GM20000 (cell line): ENCODE measurements at regions not wholly inside any gene's neighbourhood (a gene's known extent, or its start where the extent isn't known, plus 50 kb on each side); places are given as distances from the start of the nearest gene placed in this dataset.

ENCODE experiments used
- DNase-seq: peaks from one replicate; pipeline ENCODE4 v3.0.0; 2012; ENCODE audit warnings: low spot score
- CTCF ChIP-seq: IDR thresholded peaks from 2 replicates; pipeline ENCODE4 v1.5.1; 2012; ENCODE audit warnings: mild to moderate bottlenecking, control low read depth; ENCODE audit errors: extremely low read depth, missing control alignments

- no peak for TF ChIP-seq CTCF
- no peak for DNase-seq
Measured at GRCh38 chr2:237258116-237258515, 155.8 kb downstream of the COL6A3 start.

- no peak for DNase-seq
- TF ChIP-seq CTCF: no peak
Measured at GRCh38 chr2:237258615-237259014, 155.3 kb downstream of the COL6A3 start.

- DNase-seq: no peak
- no peak for TF ChIP-seq CTCF
Measured at GRCh38 chr2:237259201-237259600, 154.8 kb downstream of the COL6A3 start.

- no peak for DNase-seq
- no peak for TF ChIP-seq CTCF
Measured at GRCh38 chr2:237260039-237260620, 153.8 kb downstream of the COL6A3 start.

- no peak for TF ChIP-seq CTCF
- no peak for DNase-seq
Measured at GRCh38 chr2:237260686-237261085, 153.3 kb downstream of the COL6A3 start.

- TF ChIP-seq CTCF: no peak
- no peak for DNase-seq
Measured at GRCh38 chr2:237261327-237261726, 152.6 kb downstream of the COL6A3 start.

- DNase-seq: no peak
- no peak for TF ChIP-seq CTCF
Measured at GRCh38 chr2:237262838-237263771, 150.9 kb downstream of the COL6A3 start.
